Glutamatergic neuron (in vitro differentiated cells): ENCODE measurements at regions not wholly inside any gene's neighbourhood (a gene's known extent, or its start where the extent isn't known, plus 50 kb on each side); places are given as distances from the start of the nearest gene placed in this dataset.
A peak's percentile ranks its signal among the peaks of the same experiment; 100 is the strongest.

Source experiments
- DNase-seq: peaks from one replicate; pipeline ENCODE4 v3.0.0; 2022
- H3K27ac Mint-ChIP-seq: one replicate; pipeline ENCODE4 v1.8.0; 2020; ENCODE audit warnings: mild to moderate bottlenecking, mixed read lengths, inconsistent platforms; ENCODE audit not compliant: unreplicated experiment
- H3K27me3 Mint-ChIP-seq: one replicate; pipeline ENCODE4 v1.8.0; 2020; ENCODE audit warnings: mild to moderate bottlenecking, moderate library complexity, mixed read lengths, inconsistent platforms; ENCODE audit not compliant: unreplicated experiment
- H3K36me3 Mint-ChIP-seq: one replicate; pipeline ENCODE4 v1.8.0; 2020; ENCODE audit warnings: mild to moderate bottlenecking, mixed read lengths, inconsistent platforms; ENCODE audit not compliant: unreplicated experiment
- H3K4me1 Mint-ChIP-seq: one replicate; pipeline ENCODE4 v1.8.0; 2020; ENCODE audit warnings: mild to moderate bottlenecking, low read depth, mixed read lengths, inconsistent platforms; ENCODE audit not compliant: unreplicated experiment
- H3K4me3 Mint-ChIP-seq: one replicate; pipeline ENCODE4 v1.8.0; 2020; ENCODE audit warnings: mild to moderate bottlenecking, mixed read lengths, inconsistent platforms; ENCODE audit not compliant: unreplicated experiment
- H3K9me3 Mint-ChIP-seq: one replicate; pipeline ENCODE4 v1.8.0; 2020; ENCODE audit warnings: mild to moderate bottlenecking, moderate library complexity, mixed read lengths, inconsistent platforms; ENCODE audit not compliant: unreplicated experiment
- CTCF ChIP-seq: fragments of 200-600 bp; sonication (generic); IDR thresholded peaks from one replicate; pipeline ENCODE4 v1.5.0; 2021; ENCODE audit not compliant: partially characterized antibody, unreplicated experiment

GRCh38 chr11:56819916-56820315, 71.4 kb upstream of the OR9G4 start:
- peak; percentile 15 for DNase-seq
- peaks cover 3% of the 10 kb centered on the region for H3K27me3 Mint-ChIP-seq
- peaks cover 6% of the 10 kb centered on the region for H3K9me3 Mint-ChIP-seq
- peak overlapping the region; percentile 62 for H3K27ac Mint-ChIP-seq
- peaks cover under 1% of the 10 kb centered on the region for H3K36me3 Mint-ChIP-seq
- no peak for TF ChIP-seq CTCF
- H3K4me3 Mint-ChIP-seq: no peak overlapping the region
- H3K4me1 Mint-ChIP-seq: peaks cover 3% of the 10 kb centered on the region

- Mint-ChIP-seq H3K36me3 (no peaks in the 10 kb centered on the region), H3K4me3 (no peak overlapping the region), H3K4me1 (peaks cover 3% of the 10 kb centered on the region), H3K27ac (no peak overlapping the region), H3K27me3 (peaks cover 3% of the 10 kb centered on the region), H3K9me3 (peaks cover 4% of the 10 kb centered on the region)
- TF ChIP-seq CTCF: no peak
- DNase-seq: no peak
Measured at GRCh38 chr11:56817661-56818060, 69.2 kb upstream of the OR9G4 start.

GRCh38 chr11:56816259-56816658, 67.8 kb upstream of the OR9G4 start:
- H3K36me3 Mint-ChIP-seq: no peaks in the 10 kb centered on the region
- TF ChIP-seq CTCF: no peak
- peaks cover 3% of the 10 kb centered on the region for H3K4me1 Mint-ChIP-seq
- H3K9me3 Mint-ChIP-seq: peaks cover 4% of the 10 kb centered on the region
- H3K27me3 Mint-ChIP-seq: peaks cover 3% of the 10 kb centered on the region
- DNase-seq: no peak
- no peak overlapping the region for H3K4me3 Mint-ChIP-seq
- no peak overlapping the region for H3K27ac Mint-ChIP-seq

- no peak for DNase-seq
- H3K9me3 Mint-ChIP-seq: no peaks in the 10 kb centered on the region
- no peaks in the 10 kb centered on the region for H3K27me3 Mint-ChIP-seq
- no peak overlapping the region for H3K27ac Mint-ChIP-seq
- H3K4me3 Mint-ChIP-seq: no peak overlapping the region
- no peak for TF ChIP-seq CTCF
- H3K4me1 Mint-ChIP-seq: no peaks in the 10 kb centered on the region
- no peaks in the 10 kb centered on the region for H3K36me3 Mint-ChIP-seq
Measured at GRCh38 chr11:56808326-56808725, 59.8 kb upstream of the OR9G4 start.

GRCh38 chr11:56799691-56800210, 51.3 kb upstream of the OR9G4 start:
- no peak overlapping the region for H3K4me3 Mint-ChIP-seq
- no peaks in the 10 kb centered on the region for H3K27me3 Mint-ChIP-seq
- H3K27ac Mint-ChIP-seq: no peak overlapping the region
- no peaks in the 10 kb centered on the region for H3K4me1 Mint-ChIP-seq
- H3K36me3 Mint-ChIP-seq: no peaks in the 10 kb centered on the region
- H3K9me3 Mint-ChIP-seq: no peaks in the 10 kb centered on the region
- DNase-seq: no peak
- TF ChIP-seq CTCF: no peak
